ENCODE measurements at regions not wholly inside any gene's neighbourhood (a gene's known extent, or its start where the extent isn't known, plus 50 kb on each side); places are given as distances from the start of the nearest gene placed in this dataset.

GRCh38 chr1:201644197-201644596 is 105.3 kb downstream of the NAV1 start:
- no peak for TF ChIP-seq CTCF (conservative IDR thresholded peaks at IDR 0.05)
- no peak for TF ChIP-seq ZFX (IDR thresholded peaks at IDR 0.05)

Data from C4-2B (cell line).